IMR-90 (cell line): ENCODE measurements at regions not wholly inside any gene's neighbourhood (a gene's known extent, or its start where the extent isn't known, plus 50 kb on each side); places are given as distances from the start of the nearest gene placed in this dataset.
A peak's percentile ranks its signal among the peaks of the same experiment; 100 is the strongest.

Source experiments
- ATAC-seq: fragments of 200-7000 bp; cut with Tn5 transposase; 2 replicates; pipeline ENCODE4 v1.9.1; 2020; ENCODE audit warnings: low read depth, mild to moderate bottlenecking, moderate library complexity
- BruUV-seq: library from RNA; stranded (reverse); fragments of 400-500 nt; replicated peaks from 2 replicates; lab custom pipeline; 2021; lab: Mats Ljungman, UMichigan
- CTCF ChIA-PET: fragments of 300-600 bp; formaldehyde crosslinking; extraction: SDS; loops from one replicate; lab custom pipeline; 2021; ENCODE audit warnings: antibody characterized with exemption; lab: Yijun Ruan, JAX
- POLR2A ChIA-PET: fragments of 300-600 bp; sonication (Branson Sonifier 250); formaldehyde crosslinking; loops from one replicate; lab custom pipeline; 2022; ENCODE audit warnings: antibody characterized with exemption; ENCODE audit not compliant: unreplicated experiment; lab: Charles Lee
- DNase-seq: peaks from one replicate; pipeline ENCODE4 v3.0.0; 2013
- H2AFZ ChIP-seq: replicated peaks from 2 replicates; pipeline ENCODE3; 2013; ENCODE audit warnings: low read length, mild to moderate bottlenecking; ENCODE audit not compliant: poor library complexity
- H2AK5ac ChIP-seq: 2 replicates; pipeline ENCODE4 v1.6.1; 2013; ENCODE audit warnings: low read depth, low read length, inconsistent platforms
- H2AK9ac ChIP-seq: replicated peaks from 2 replicates; pipeline ENCODE3; 2013; ENCODE audit warnings: mild to moderate bottlenecking, low read depth, low read length, moderate library complexity; ENCODE audit not compliant: poor library complexity
- H2BK120ac ChIP-seq: 2 replicates; pipeline ENCODE4 v1.6.1; 2013; ENCODE audit warnings: low read depth, low read length, inconsistent platforms
- H2BK15ac ChIP-seq: 3 replicates; pipeline ENCODE4 v1.6.1; 2013; ENCODE audit warnings: low read depth, low read length, inconsistent platforms
- H2BK20ac ChIP-seq: 2 replicates; pipeline ENCODE4 v1.6.1; 2013; ENCODE audit warnings: low read depth, mild to moderate bottlenecking, inconsistent platforms, low read length, moderate library complexity
- H2BK5ac ChIP-seq: 2 replicates; pipeline ENCODE4 v1.6.1; 2013; ENCODE audit warnings: mild to moderate bottlenecking, low read depth, low read length, inconsistent platforms; ENCODE audit not compliant: poor library complexity, severe bottlenecking
- H3K14ac ChIP-seq: replicated peaks from 2 replicates; pipeline ENCODE4 v1.6.1; 2013; ENCODE audit warnings: low read depth, low read length, inconsistent platforms
- H3K18ac ChIP-seq: 2 replicates; pipeline ENCODE4 v1.6.1; 2013; ENCODE audit warnings: low read depth, low read length, control low read depth
- H3K23ac ChIP-seq: 2 replicates; pipeline ENCODE4 v1.6.1; 2013; ENCODE audit warnings: low read depth, low read length, inconsistent platforms
- H3K27ac ChIP-seq: 2 replicates; pipeline ENCODE4 v1.5.1; 2013; ENCODE audit warnings: mild to moderate bottlenecking, control low read depth, low read length; ENCODE audit not compliant: insufficient read depth
- H3K27me3 ChIP-seq: 2 replicates; pipeline ENCODE4 v1.6.1; 2013; ENCODE audit warnings: low read length; ENCODE audit not compliant: control insufficient read depth, insufficient read depth
- H3K36me3 ChIP-seq: 2 replicates; pipeline ENCODE4 v1.6.1; 2013; ENCODE audit warnings: low read length, mixed read lengths; ENCODE audit not compliant: control insufficient read depth, insufficient read depth
- H3K4ac ChIP-seq: 2 replicates; pipeline ENCODE4 v1.6.1; 2013; ENCODE audit warnings: low read depth, low read length, inconsistent platforms
- H3K4me1 ChIP-seq: 2 replicates; pipeline ENCODE4 v1.6.1; 2013; ENCODE audit warnings: low read length, mixed read lengths; ENCODE audit not compliant: control insufficient read depth, insufficient read depth
- H3K4me2 ChIP-seq: 2 replicates; pipeline ENCODE4 v1.6.1; 2013; ENCODE audit warnings: low read depth, mild to moderate bottlenecking, control low read depth, low read length, moderate library complexity
- H3K4me3 ChIP-seq: 2 replicates; pipeline ENCODE4 v1.5.1; 2013; ENCODE audit warnings: low read depth, mild to moderate bottlenecking, control low read depth, low read length, moderate library complexity; ENCODE audit not compliant: insufficient read depth
- H3K56ac ChIP-seq: 2 replicates; pipeline ENCODE4 v1.6.1; 2013; ENCODE audit warnings: low read length, inconsistent platforms; ENCODE audit not compliant: insufficient read depth; ENCODE audit errors: extremely low read depth
- H3K79me1 ChIP-seq, 2 experiments: 2 replicates each; pipeline ENCODE4 v1.6.1; 2013; ENCODE audit warnings: low read length in 2 of 2, inconsistent platforms in 1 of 2, low read depth in 1 of 2
- H3K9ac ChIP-seq: 2 replicates; pipeline ENCODE4 v1.6.1; 2013; ENCODE audit warnings: low read depth, low read length, control low read depth
- H3K9me1 ChIP-seq: 2 replicates; pipeline ENCODE4 v1.6.1; 2013; ENCODE audit warnings: low read length, inconsistent platforms; ENCODE audit not compliant: insufficient read depth
- H3K9me3 ChIP-seq: 2 replicates; pipeline ENCODE4 v1.6.1; 2013; ENCODE audit warnings: low read length; ENCODE audit not compliant: control insufficient read depth, insufficient read depth
- H4K20me1 ChIP-seq: 2 replicates; pipeline ENCODE4 v1.6.1; 2013; ENCODE audit warnings: low read length, inconsistent platforms; ENCODE audit not compliant: insufficient read depth
- H4K5ac ChIP-seq: 2 replicates; pipeline ENCODE4 v1.6.1; 2013; ENCODE audit warnings: mild to moderate bottlenecking, low read depth, low read length, control low read depth
- H4K8ac ChIP-seq, 2 experiments: 2 replicates each; pipeline ENCODE4 v1.6.1; 2013; ENCODE audit warnings: low read depth in 2 of 2, low read length in 2 of 2, control low read depth in 1 of 2, inconsistent platforms in 1 of 2
- H4K91ac ChIP-seq: 2 replicates; pipeline ENCODE4 v1.6.1; 2013; ENCODE audit warnings: low read depth, low read length, inconsistent platforms; ENCODE audit not compliant: insufficient read depth
- BHLHE40 ChIP-seq: fragments of 150-350 bp; IDR thresholded peaks from 2 replicates; pipeline ENCODE4 v1.6.1; 2016; ENCODE audit warnings: mild to moderate bottlenecking, low read depth, low read length
- CTCF ChIP-seq: conservative IDR thresholded peaks from 2 replicates; pipeline ENCODE4 v1.5.1; 2012; ENCODE audit warnings: mild to moderate bottlenecking, low read depth, low read length, improper control_type of control experiment
- FOS ChIP-seq: fragments of 150-350 bp; IDR thresholded peaks from 2 replicates; pipeline ENCODE4 v1.6.1; 2016; ENCODE audit warnings: low read depth, low read length
- MAFK ChIP-seq: IDR thresholded peaks from 2 replicates; pipeline ENCODE4 v1.6.1; 2012; ENCODE audit warnings: low read depth, low read length, improper control_type of control experiment
- MAZ ChIP-seq: IDR thresholded peaks from 2 replicates; pipeline ENCODE4 v1.6.1; 2012; ENCODE audit warnings: low read depth, mild to moderate bottlenecking, low read length, improper control_type of control experiment, moderate library complexity, borderline replicate concordance
- MXI1 ChIP-seq: IDR thresholded peaks from 2 replicates; pipeline ENCODE4 v1.6.1; 2012; ENCODE audit warnings: low read depth, mild to moderate bottlenecking, low read length, moderate library complexity, borderline replicate concordance
- NFE2L2 ChIP-seq: fragments of 150-350 bp; IDR thresholded peaks from 2 replicates; pipeline ENCODE4 v1.6.1; 2016; ENCODE audit warnings: low read depth, mild to moderate bottlenecking, low read length
- POLR2A ChIP-seq: IDR thresholded peaks from 2 replicates; pipeline ENCODE4 v1.6.1; 2012; ENCODE audit warnings: mild to moderate bottlenecking, low read depth, low read length
- RAD21 ChIP-seq: IDR thresholded peaks from 2 replicates; pipeline ENCODE4 v1.6.1; 2012; ENCODE audit warnings: low read length, improper control_type of control experiment
- RFX5 ChIP-seq: IDR thresholded peaks from 2 replicates; pipeline ENCODE4 v1.8.0; 2012; ENCODE audit warnings: low read depth, mild to moderate bottlenecking, low read length, moderate library complexity
- SMC3 ChIP-seq: fragments of 150-350 bp; IDR thresholded peaks from 2 replicates; pipeline ENCODE4 v1.6.1; 2016; ENCODE audit warnings: low read depth, mild to moderate bottlenecking, antibody characterized with exemption, low read length, moderate library complexity
- USF2 ChIP-seq: fragments of 150-350 bp; IDR thresholded peaks from 2 replicates; pipeline ENCODE4 v1.6.1; 2017; ENCODE audit warnings: mild to moderate bottlenecking, antibody characterized with exemption, low read length, low read depth
- WGBS, 2 experiments: methylation state at CpG; one replicate each; pipeline versions ENCODE4 v1.1.5 to v1.1.7; 2013; ENCODE audit warnings: missing lambda C conversion rate in 2 of 2; ENCODE audit not compliant: insufficient read length in 1 of 2; ENCODE audit errors: extremely low coverage in 2 of 2; 5-methylcytosine and 5-hydroxymethylcytosine counted together
- dilution Hi-C: fragments of 300-500 bp; cut with HindIII; formaldehyde crosslinking; loops from one replicate; pipeline ENCODE4 v1.14.3; 2018; ENCODE audit warnings: low sequenced_read_pairs; ENCODE audit not compliant: unreplicated experiment
- in situ Hi-C: fragments of 300-500 bp; cut with MboI; formaldehyde crosslinking; loops from 3 replicates; pipeline ENCODE4 v1.14.3; 2019; ENCODE audit warnings: low sequenced_read_pairs, inconsistent platforms, mixed read lengths
- intact Hi-C: fragments of 100-400 bp; cut with micrococcal nuclease; formaldehyde crosslinking; loops from 2 replicates; pipeline ENCODE4 v1.10.0; 2022

GRCh38 chr7:114856625-114857024 lies 65.3 kb upstream of the MDFIC start:
- H3K9me3 ChIP-seq, result no peaks in the 10 kb centered on the region
- H3K23ac ChIP-seq, result no peak overlapping the region
- no peak overlapping the region for H3K4ac ChIP-seq
- no TSS peak for BruUV-seq
- WGBS, 2 experiments, result no CpG with 5 or more reads among the region's 3 CpGs
- H3K4me3 ChIP-seq, result no peak overlapping the region
- in situ Hi-C loops (loop anchor here (25.0 kb wide), 2 partner anchors 831 to 1006 kb away; no protein-coding TSS in a partner anchor), dilution Hi-C loops (no loop called here), intact Hi-C loops (loop anchor here (5.0 kb wide), 2 partner anchors 179 to 774 kb away; no protein-coding TSS in a partner anchor)
- H3K4me1 ChIP-seq, result no peaks in the 10 kb centered on the region; the same call in 1 of the 2 replicates
- no peak overlapping the region for H3K14ac ChIP-seq
- DNase-seq, result peak; percentile 10
- H2AK5ac ChIP-seq, result no peak overlapping the region
- peak overlapping the region; percentile 54; the same call in 1 of the 2 replicates for H2BK120ac ChIP-seq
- no peak overlapping the region for H3K9ac ChIP-seq
- no peak overlapping the region for H3K56ac ChIP-seq
- TF ChIP-seq SMC3, result no peak
- TF ChIP-seq CTCF, result no peak
- no peak for TF ChIP-seq MAFK
- no peak for TF ChIP-seq MXI1
- TF ChIP-seq USF2, result no peak
- no peak for TF ChIP-seq RFX5
- no peak for TF ChIP-seq FOS
- TF ChIP-seq MAZ, result no peak
- no peak for TF ChIP-seq POLR2A
- TF ChIP-seq NFE2L2, result no peak
- TF ChIP-seq BHLHE40, result no peak
- no peak for TF ChIP-seq RAD21
- H4K8ac ChIP-seq, result no peak overlapping the region
- CTCF ChIA-PET, result interaction anchor here (0.6 to 0.9 kb wide), 2 partner anchors 9 to 193 kb away, joined by 3 to 5 read pairs; no protein-coding TSS in a partner anchor
- H3K4me2 ChIP-seq, result no peak overlapping the region
- H2AFZ ChIP-seq, result no peak overlapping the region
- no peak overlapping the region for H2AK9ac ChIP-seq
- no peak overlapping the region for H4K91ac ChIP-seq
- H4K20me1 ChIP-seq, result no peaks in the 10 kb centered on the region
- no peaks in the 10 kb centered on the region for H3K27me3 ChIP-seq
- no peak overlapping the region for H2BK15ac ChIP-seq
- no peak overlapping the region for H3K27ac ChIP-seq
- POLR2A ChIA-PET, result no interaction called here
- no peak overlapping the region for H2BK5ac ChIP-seq
- no peak overlapping the region for H2BK20ac ChIP-seq
- no peak overlapping the region; the same call in 1 of the 2 replicates for H3K18ac ChIP-seq
- H4K5ac ChIP-seq, result no peak overlapping the region
- H3K79me1 ChIP-seq, result no peaks in the 10 kb centered on the region
- H3K9me1 ChIP-seq, result no peaks in the 10 kb centered on the region
- ATAC-seq, result no peak
- no peaks in the 10 kb centered on the region for H3K36me3 ChIP-seq
